Stimulated activated CD4-positive, alpha-beta T cell treated with anti-CD3 and anti-CD28 coated beads, Interleukin-1b, Interleukin-23, amount 100 ng/mL, for 48 hours (primary cell): ENCODE measurements at regions not wholly inside any gene's neighbourhood (a gene's known extent, or its start where the extent isn't known, plus 50 kb on each side); places are given as distances from the start of the nearest gene placed in this dataset.

ENCODE experiments used
- DNase-seq: peaks from one replicate; pipeline ENCODE4 v3.0.0-alpha.2; 2020

DNA sequence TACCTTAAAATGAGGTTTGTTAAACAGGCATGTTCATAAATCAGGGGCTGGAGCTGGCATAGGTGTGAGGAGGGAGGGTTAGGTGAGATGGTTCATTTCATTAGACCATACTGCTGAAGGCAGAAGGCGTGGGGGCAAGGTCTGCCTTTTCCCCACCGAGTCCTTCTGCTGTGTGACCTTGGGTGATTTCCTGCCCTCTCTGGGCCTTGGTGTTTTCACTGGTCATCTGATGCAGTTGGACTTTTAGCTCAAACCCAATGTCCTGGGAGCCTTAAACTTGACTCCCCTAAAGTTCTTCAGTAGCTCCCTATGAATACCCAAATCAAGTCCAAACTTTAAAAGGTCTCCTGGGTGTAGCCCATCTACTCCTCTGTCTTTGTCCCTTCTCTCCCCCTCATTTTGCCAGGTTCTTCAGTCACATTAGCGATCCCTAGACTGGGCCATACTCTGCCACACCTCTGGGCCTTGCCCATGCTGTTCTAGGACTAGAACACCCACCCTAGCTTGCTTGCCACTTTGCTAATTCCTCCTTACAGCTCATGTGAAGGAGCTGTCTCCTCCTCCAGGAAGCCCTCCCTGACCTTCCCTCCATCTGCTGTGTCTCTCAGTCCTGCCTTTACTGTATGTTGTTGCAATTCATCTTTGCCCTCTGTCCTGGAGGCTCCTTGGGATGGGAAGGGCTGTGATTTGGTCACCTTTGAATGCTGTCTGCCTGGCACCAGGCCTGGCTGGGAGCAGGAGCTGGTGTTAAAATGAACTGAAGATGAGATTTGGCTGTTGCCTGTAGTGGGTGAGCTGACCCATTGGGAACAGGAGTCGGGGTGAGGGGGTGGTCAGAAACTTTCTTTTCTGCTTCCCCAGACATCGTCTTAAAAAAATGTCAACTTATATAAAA, 85.4 kb upstream of the HS6ST1 start:
- no peak for DNase-seq

- DNase-seq = no peak
These were observed 86.2 kb upstream of the HS6ST1 start for GRCh38 chr2:128404709-128405466.

DNA sequence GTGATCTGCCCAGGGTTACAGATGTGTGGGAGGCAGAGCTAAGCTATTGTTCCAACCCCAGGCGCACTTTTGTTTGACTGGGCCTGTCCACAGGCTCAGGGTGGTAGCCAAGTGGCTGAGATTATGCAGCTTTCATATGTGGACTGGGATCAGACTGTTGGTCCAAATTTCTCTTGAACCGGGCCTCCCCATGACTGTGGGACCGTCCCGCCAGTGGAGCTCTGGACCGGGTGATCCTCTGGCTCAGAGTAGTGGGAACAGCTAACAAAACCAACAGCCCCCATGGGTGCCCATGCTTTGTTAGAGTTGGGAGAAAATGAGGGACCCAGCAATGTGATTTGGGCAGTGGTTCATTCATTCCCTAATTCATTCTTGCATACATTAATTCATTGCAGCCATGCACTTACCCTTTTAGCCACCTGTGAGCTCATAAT, 86.8 kb upstream of the HS6ST1 start:
- DNase-seq = no peak

- no peak for DNase-seq
These were observed 87.4 kb upstream of the HS6ST1 start for GRCh38 chr2:128405981-128406613.

DNA sequence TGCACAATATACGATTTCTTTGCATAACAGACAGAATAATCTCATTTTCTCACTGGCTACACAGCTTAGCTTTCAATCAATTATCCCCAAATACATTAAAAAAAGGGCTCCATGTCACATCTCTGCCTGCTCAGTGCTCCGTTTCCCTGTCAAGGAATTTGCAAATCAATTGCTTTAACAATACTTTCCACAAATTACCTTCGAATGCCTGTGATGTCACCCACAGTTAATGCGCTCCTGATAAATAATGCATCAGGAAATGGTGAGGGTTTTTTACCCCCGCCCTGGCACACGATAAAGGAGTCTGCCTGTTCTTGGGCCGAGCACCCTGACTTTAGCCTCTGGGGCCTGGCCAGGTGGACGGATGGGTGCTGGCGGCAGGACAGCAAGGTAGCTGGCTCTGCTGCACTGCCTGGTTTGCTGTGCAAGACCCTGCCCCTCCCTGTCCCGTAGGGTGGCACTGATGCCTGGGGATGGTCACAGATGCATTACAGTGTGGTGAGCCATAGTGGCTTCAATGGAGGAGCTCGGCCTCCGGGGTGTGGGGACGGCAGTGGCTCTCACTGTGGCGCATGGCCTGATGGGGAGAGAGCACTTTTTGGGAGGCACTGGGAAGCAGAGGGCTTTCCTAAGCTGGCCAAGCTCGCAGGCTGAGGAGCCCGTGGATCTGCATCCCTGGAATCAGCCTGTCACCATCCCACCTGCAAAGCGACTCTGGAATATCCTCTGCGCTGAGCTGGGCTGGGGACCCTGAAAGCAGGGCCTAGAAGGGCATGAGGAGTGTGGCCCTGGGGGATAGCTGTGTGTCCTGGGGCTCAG, 88.3 kb upstream of the HS6ST1 start:
- no peak for DNase-seq

- no peak for DNase-seq
These were observed 90.0 kb upstream of the HS6ST1 start for GRCh38 chr2:128408349-128409305.

DNA sequence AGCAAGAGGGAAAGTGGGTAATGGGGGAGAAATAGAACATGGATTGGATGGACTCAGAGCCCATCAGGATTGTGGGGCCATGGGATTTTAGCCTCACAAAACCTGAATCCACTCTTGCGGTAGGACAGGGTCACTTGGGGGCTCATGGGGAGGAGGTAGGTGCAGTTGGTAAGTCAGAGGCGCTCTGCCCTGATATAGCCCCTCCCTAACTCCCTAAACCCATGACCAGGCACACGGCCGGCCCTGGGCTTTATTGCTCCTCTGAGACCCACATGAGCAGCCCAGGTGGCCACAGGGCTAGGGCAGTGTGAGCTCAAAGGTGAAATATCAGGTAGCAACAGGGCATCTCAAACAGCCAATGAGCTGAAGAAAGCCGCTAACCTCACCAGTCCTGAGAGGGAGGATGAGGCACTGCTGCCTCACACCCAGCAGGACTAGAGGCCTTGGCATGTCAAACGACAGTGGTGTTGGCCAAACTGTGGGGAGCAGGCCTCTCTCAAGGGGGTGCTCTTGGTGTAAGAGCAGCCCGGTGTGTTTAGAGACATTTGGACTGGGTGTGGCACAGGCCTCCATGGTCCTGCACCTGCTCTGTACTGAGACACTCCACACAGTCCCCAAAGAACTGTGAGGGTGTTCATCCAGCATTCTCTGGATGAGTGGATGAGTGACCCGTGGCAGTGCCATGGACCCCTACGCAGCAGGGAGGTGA, 90.8 kb upstream of the HS6ST1 start:
- no peak for DNase-seq

GRCh38 chr2:128410035-128410757, 91.5 kb upstream of the HS6ST1 start:
- DNase-seq = no peak

GRCh38 chr2:128410758-128411215, 92.1 kb upstream of the HS6ST1 start:
- no peak for DNase-seq

DNA sequence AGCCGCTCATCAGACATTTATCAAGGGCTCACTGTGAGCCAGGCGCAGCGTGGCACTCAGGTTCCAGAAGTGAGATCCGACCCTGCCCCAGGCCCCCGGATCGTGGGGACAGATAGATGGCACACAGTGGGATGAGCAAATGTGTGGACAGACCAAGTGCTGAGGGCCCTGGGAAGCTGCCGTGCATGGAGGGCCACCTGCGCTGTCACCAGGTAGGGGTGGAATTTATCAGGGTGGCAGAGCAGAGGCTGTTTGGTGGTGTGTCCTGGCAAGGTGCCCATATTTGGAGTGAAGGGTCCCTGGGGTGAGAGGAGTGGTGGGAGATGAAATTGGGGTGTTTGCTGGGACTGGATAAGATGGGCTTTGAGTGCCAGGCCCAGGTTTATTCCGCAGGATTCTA, 92.8 kb upstream of the HS6ST1 start:
- no peak for DNase-seq

GRCh38 chr2:128412181-128412871, 93.7 kb upstream of the HS6ST1 start:
- no peak for DNase-seq

GRCh38 chr2:128413014-128413717, 94.5 kb upstream of the HS6ST1 start:
- DNase-seq = no peak

GRCh38 chr2:128413718-128414341, 95.2 kb upstream of the HS6ST1 start:
- DNase-seq = no peak

DNA sequence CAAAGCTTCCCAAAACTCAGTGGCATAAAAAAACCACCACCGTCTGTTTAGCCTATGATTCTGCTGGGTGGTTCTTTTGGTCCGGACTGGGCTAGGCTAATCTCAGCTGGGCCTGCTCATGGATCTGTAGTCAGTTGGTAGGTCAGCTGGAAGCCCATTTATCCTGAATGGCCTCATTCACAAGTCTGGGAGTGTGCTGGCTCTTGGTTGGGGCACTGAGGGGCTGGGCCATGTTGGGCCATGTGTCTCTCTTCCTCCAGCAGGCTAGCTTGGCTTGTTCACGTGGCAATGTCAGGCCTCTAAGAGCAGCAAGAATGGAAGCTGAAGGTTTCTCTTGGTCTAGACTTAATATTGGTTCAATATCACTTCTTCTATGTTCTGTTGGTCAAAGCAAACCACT, 95.7 kb upstream of the HS6ST1 start:
- DNase-seq = no peak

DNA sequence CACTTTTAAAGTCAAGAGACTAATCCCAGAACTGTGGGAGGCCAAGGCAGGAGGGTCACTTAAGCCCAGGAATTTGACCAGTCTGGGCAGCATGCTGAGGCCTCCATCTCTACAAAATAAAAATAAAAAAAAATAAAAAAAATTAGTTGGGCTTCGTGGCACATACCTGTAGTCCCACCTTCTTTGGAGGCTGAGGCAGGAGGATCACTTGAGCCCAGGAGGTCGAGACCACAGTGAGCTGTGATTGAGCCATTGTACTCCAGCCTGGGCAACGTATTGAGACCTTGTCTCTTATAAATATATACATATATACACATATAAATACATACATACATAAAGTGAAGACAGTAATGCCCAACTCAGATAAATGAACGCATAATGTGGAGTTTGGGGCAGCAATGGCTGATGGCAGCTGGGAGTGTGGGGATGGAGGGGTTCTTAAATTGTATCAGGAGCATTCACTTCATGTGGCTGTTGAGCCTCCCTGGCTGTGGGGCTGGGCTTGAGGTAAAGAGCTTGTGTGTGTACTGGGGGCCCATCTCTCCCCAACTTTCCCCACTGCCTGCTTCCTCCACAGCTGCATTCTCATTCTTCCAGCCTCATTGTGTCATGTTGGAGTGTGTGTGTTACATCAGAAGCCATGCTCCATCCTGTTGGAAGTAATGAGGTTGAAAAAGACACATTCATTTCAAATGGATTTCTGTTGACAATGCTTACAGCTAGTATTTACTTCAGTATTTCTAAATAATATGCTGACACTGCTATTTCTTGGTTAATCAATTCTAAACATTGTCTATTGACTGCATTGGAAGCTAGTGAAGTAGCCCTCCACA, 96.5 kb upstream of the HS6ST1 start:
- DNase-seq = no peak

DNA sequence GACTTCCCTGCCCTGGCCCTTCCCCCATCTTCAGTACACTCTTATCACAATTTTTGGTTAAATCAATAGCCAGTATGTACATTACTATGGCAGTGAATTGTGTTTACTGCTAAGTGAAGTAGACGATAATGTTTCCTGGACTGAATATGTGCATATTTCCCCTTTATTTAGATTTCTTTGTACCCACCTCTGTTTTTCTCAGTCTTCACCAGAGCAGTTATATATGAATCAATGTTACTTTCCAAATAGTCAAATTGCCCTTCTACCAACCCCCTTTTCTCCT, 97.1 kb upstream of the HS6ST1 start:
- no peak for DNase-seq

DNA sequence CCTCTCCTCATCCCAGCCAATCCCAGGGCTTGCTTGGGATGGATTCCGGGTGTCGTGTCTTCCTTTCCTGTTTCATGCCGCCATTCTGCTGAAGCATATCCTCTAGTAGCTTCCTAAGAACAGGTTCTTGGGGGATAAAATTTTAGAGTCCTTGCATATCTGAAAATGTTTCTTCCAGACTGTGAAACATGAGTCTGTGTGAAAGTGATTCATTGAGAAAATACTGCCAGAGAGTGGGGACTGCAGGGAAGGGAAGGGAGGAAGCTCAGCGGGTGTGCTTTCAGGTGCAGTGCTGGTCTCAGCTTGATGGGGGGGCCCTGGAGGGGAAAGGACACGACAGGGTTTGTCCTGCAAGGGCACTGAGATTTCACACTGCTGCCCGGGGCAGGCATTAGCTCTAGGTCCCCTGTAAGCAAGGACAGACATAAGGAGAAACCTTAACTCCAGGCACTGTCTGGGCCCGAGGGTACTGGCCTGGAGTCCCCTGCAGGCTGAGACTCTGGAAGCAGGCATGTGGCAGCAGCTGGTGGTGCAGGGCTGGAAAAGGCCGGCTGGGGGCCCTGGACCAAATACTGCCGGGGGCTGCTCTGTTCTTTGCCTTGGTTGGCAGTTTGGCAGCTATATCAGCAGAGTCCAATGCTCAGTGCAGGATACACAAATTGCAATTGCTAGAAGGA, 97.6 kb upstream of the HS6ST1 start:
- DNase-seq = no peak
